Smooth muscle cell (in vitro differentiated cells): ENCODE measurements at regions not wholly inside any gene's neighbourhood (a gene's known extent, or its start where the extent isn't known, plus 50 kb on each side); places are given as distances from the start of the nearest gene placed in this dataset.

Experiments used
- DNase-seq: peaks from one replicate; lab custom pipeline; 2025; ENCODE audit not compliant: unreplicated experiment; lab: John Stamatoyannopoulos, UW
- H2AFZ ChIP-seq: fragments of 200-600 bp; sonication (generic); 2 replicates; pipeline ENCODE4 v1.6.0; 2016; ENCODE audit warnings: antibody characterized with exemption, low read depth, mild to moderate bottlenecking
- H3F3A ChIP-seq: fragments of 200-600 bp; sonication (generic); 2 replicates; pipeline ENCODE4 v1.6.0; 2017; ENCODE audit warnings: antibody characterized with exemption, low read depth
- H3K27ac ChIP-seq: fragments of 200-600 bp; sonication (generic); 2 replicates; pipeline ENCODE4 v1.5.1; 2016; ENCODE audit warnings: low read depth, mild to moderate bottlenecking
- H3K27me3 ChIP-seq: fragments of 200-600 bp; sonication (generic); 2 replicates; pipeline ENCODE4 v1.6.1; 2016; ENCODE audit warnings: low read depth, mild to moderate bottlenecking
- H3K36me3 ChIP-seq: fragments of 200-600 bp; sonication (generic); 2 replicates; pipeline ENCODE4 v1.5.1; 2016; ENCODE audit warnings: low read depth
- H3K4me1 ChIP-seq: fragments of 200-600 bp; sonication (generic); 2 replicates; pipeline ENCODE4 v1.5.1; 2016; ENCODE audit warnings: low read depth
- H3K4me2 ChIP-seq: fragments of 200-600 bp; sonication (generic); 2 replicates; pipeline ENCODE4 v1.6.0; 2016; ENCODE audit warnings: mild to moderate bottlenecking
- H3K4me3 ChIP-seq: fragments of 200-600 bp; sonication (generic); 2 replicates; pipeline ENCODE4 v1.5.1; 2016; ENCODE audit warnings: mild to moderate bottlenecking
- H3K79me2 ChIP-seq: fragments of 200-600 bp; sonication (generic); 2 replicates; pipeline ENCODE4 v1.6.0; 2016; ENCODE audit warnings: low read depth, mild to moderate bottlenecking
- H3K9ac ChIP-seq: fragments of 200-600 bp; sonication (generic); 2 replicates; pipeline ENCODE4 v1.6.0; 2016; ENCODE audit warnings: low read depth
- H3K9me3 ChIP-seq: fragments of 200-600 bp; sonication (generic); replicated peaks from 2 replicates; pipeline ENCODE4 v1.5.1; 2016; ENCODE audit warnings: low read depth
- H4K20me1 ChIP-seq: fragments of 200-600 bp; sonication (generic); 2 replicates; pipeline ENCODE4 v1.6.0; 2016; ENCODE audit warnings: low read depth
- WGBS: methylation state at CpG from one replicate; pipeline ENCODE4 v1.1.7; 2016; ENCODE audit warnings: low lambda C conversion rate; 5-methylcytosine and 5-hydroxymethylcytosine counted together
- TF ChIP-seq, protein P1 (sequence below): fragments of 200-600 bp; sonication (generic); IDR thresholded peaks from 2 replicates; pipeline ENCODE4 v1.5.1; 2017; ENCODE audit warnings: borderline replicate concordance, mild to moderate bottlenecking, antibody characterized with exemption; ENCODE audit not compliant: insufficient read depth, poor library complexity, severe bottlenecking

GRCh38 chr2:136665736-136666135 is 99.6 kb upstream of the THSD7B start:
- Histone ChIP-seq H3K79me2 (no peaks in the 10 kb centered on the region), H3K27me3 (no peaks in the 10 kb centered on the region), H3K4me1 (no peaks in the 10 kb centered on the region), H3K36me3 (no peaks in the 10 kb centered on the region), H3K4me3 (no peak overlapping the region), H3K4me2 (no peak overlapping the region), H4K20me1 (no peaks in the 10 kb centered on the region), H3K9me3 (no peaks in the 10 kb centered on the region), H3K9ac (no peak overlapping the region), H3F3A (no peaks in the 10 kb centered on the region), H2AFZ (no peak overlapping the region), H3K27ac (no peak overlapping the region)
- TF ChIP-seq, protein P1, sequence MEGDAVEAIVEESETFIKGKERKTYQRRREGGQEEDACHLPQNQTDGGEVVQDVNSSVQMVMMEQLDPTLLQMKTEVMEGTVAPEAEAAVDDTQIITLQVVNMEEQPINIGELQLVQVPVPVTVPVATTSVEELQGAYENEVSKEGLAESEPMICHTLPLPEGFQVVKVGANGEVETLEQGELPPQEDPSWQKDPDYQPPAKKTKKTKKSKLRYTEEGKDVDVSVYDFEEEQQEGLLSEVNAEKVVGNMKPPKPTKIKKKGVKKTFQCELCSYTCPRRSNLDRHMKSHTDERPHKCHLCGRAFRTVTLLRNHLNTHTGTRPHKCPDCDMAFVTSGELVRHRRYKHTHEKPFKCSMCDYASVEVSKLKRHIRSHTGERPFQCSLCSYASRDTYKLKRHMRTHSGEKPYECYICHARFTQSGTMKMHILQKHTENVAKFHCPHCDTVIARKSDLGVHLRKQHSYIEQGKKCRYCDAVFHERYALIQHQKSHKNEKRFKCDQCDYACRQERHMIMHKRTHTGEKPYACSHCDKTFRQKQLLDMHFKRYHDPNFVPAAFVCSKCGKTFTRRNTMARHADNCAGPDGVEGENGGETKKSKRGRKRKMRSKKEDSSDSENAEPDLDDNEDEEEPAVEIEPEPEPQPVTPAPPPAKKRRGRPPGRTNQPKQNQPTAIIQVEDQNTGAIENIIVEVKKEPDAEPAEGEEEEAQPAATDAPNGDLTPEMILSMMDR = no peak
- 75% methylated on average over 3 of the region's 3 CpGs for WGBS
- DNase-seq = no peak

DNA sequence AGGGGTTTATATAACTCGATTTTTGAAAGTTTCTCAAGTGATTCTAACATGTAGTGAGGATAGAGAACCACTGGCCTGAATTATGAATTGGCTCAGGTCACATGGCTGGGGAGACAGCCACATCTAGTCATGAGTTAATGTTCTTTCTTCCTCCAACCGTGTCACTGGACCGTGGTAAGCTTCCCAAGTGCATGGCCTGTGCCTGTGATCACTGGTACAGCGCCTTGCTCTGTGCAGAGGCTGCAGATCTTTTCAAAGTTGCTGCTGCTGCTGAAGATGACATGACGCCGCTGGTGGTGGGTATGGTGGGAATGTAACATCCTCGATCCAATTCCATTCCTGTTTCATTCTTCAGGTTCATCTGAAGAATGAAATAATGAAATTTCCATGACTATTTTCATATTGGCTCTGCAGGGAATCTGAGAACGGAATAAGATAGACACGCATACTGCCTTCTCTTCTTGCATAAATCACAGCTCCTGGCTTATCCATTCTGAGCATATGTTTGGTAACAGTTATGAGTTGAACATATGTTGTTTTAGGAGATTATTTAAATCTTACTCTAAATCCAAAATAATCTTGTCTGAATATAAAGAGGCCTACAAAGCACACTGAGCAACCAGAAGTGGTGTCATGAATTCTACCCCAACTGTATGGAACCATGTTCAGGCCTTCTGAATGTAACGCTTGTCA is 100.5 kb upstream of the THSD7B start:
- H4K20me1 ChIP-seq = no peaks in the 10 kb centered on the region
- TF ChIP-seq, protein P1 = no peak
- 84% methylated on average over 10 of the region's 10 CpGs for WGBS

DNA sequence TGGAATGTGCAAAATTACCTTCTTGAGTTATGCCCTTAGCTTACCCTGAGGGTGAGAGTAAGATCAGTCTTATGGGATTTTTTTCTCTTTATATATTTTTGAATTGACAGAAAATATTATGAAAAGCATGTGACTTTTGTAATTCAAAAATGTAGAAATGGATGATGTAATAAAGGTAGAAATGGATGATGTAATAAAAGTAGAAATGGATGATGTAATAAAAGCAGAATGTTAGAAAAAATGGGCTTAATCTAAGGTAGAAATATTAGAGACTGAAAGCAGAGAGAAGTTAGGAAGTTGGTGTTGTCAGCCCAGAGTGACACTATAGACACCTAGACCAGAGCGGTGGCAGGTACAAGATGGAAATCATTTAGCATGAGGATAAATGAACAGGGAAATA is 107.1 kb upstream of the THSD7B start:
- WGBS = 100% methylated on average over 1 of the region's 1 CpG

More for the DNA sequence above, 100.5 kb upstream of the THSD7B start:
- H2AFZ ChIP-seq = no peak overlapping the region
- H3K9me3 ChIP-seq = no peaks in the 10 kb centered on the region
- H3K9ac ChIP-seq = no peak overlapping the region
- no peaks in the 10 kb centered on the region for H3F3A ChIP-seq
- H3K4me3 ChIP-seq = no peak overlapping the region
- no peaks in the 10 kb centered on the region for H3K4me1 ChIP-seq
- H3K36me3 ChIP-seq = no peaks in the 10 kb centered on the region
- no peaks in the 10 kb centered on the region for H3K27me3 ChIP-seq
- no peak overlapping the region for H3K4me2 ChIP-seq
- H3K27ac ChIP-seq = no peak overlapping the region
- no peaks in the 10 kb centered on the region for H3K79me2 ChIP-seq
- DNase-seq = no peak

More for the DNA sequence above, 107.1 kb upstream of the THSD7B start:
- no peaks in the 10 kb centered on the region for H3K9me3 ChIP-seq
- H3K79me2 ChIP-seq = no peaks in the 10 kb centered on the region
- no peak overlapping the region for H2AFZ ChIP-seq
- H3K4me3 ChIP-seq = no peak overlapping the region
- TF ChIP-seq, protein P1 = no peak
- no peaks in the 10 kb centered on the region for H3F3A ChIP-seq
- no peak overlapping the region for H3K27ac ChIP-seq
- no peaks in the 10 kb centered on the region for H4K20me1 ChIP-seq
- no peaks in the 10 kb centered on the region for H3K4me1 ChIP-seq
- no peak overlapping the region for H3K9ac ChIP-seq
- H3K4me2 ChIP-seq = no peak overlapping the region
- no peaks in the 10 kb centered on the region for H3K36me3 ChIP-seq
- DNase-seq = no peak
- no peaks in the 10 kb centered on the region for H3K27me3 ChIP-seq
